ENCODE measurements at regions not wholly inside any gene's neighbourhood (a gene's known extent, or its start where the extent isn't known, plus 50 kb on each side); places are given as distances from the start of the nearest gene placed in this dataset.

DNA sequence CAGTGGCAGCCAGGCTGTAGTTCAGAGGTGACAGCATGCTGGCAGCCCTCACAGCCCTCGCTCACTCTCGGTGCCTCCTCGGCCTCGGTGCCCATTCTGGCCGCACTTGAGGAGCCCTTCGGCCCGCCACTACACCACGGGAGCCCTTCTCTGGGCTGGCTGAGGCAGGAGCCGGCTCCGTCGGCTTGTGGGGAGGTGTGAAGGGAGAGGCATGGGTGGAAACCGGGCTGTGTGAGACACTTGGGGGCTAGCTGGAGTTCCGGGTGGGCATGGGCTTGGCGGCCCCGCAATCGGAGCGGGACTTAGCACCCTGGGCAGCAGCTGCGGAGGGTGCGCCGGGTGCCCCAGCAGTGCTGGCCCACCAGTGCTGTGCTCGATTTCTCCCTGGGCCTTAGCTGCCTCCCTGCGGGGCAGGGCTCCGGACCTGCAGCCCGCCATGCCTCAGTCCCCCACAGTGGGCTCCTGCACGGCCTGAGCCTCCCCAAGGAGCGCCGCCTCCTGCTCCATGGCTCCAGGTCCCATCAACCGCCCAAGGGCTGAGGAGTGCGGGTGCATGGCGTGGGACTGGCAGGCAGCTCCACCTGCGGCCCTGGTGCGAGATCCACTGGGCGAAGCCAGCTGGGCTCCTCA, 396.8 kb downstream of the FAM72C start:
- TF ChIP-seq, protein P1, sequence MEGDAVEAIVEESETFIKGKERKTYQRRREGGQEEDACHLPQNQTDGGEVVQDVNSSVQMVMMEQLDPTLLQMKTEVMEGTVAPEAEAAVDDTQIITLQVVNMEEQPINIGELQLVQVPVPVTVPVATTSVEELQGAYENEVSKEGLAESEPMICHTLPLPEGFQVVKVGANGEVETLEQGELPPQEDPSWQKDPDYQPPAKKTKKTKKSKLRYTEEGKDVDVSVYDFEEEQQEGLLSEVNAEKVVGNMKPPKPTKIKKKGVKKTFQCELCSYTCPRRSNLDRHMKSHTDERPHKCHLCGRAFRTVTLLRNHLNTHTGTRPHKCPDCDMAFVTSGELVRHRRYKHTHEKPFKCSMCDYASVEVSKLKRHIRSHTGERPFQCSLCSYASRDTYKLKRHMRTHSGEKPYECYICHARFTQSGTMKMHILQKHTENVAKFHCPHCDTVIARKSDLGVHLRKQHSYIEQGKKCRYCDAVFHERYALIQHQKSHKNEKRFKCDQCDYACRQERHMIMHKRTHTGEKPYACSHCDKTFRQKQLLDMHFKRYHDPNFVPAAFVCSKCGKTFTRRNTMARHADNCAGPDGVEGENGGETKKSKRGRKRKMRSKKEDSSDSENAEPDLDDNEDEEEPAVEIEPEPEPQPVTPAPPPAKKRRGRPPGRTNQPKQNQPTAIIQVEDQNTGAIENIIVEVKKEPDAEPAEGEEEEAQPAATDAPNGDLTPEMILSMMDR (IDR thresholded peaks at IDR 0.05), result no peak
- no peak for TF ChIP-seq EP300 (IDR thresholded peaks at IDR 0.05; ENCODE audit: low read depth)
- TF ChIP-seq POLR2A (IDR thresholded peaks at IDR 0.05), result no peak
- TF ChIP-seq POLR2AphosphoS5 (IDR thresholded peaks at IDR 0.05), result no peak

Measured in transverse colon (tissue), 4 donors.